HepG2 (cell line): ENCODE measurements at regions not wholly inside any gene's neighbourhood (a gene's known extent, or its start where the extent isn't known, plus 50 kb on each side); places are given as distances from the start of the nearest gene placed in this dataset.

Experiments
- ATAC-seq: fragments of 200-7000 bp; cut with Tn5 transposase; 3 replicates; pipeline ENCODE4 v1.9.1; 2020; ENCODE audit warnings: mild to moderate bottlenecking, moderate library complexity
- BruUV-seq: library from RNA; stranded (reverse); fragments of 400-500 nt; replicated peaks from 2 replicates; lab custom pipeline; 2021; lab: Mats Ljungman, UMichigan
- CTCF ChIA-PET: fragments of 300-600 bp; formaldehyde crosslinking; extraction: SDS; loops from one replicate; lab custom pipeline; 2021; ENCODE audit warnings: low total read pairs, inconsistent platforms, low intra/inter-chr PET ratio; lab: Yijun Ruan, JAX
- POLR2A ChIA-PET: fragments of 350-600 bp; sonication (Branson Sonifier 250); formaldehyde crosslinking; loops from one replicate; lab custom pipeline; 2020; ENCODE audit warnings: antibody characterized with exemption, inconsistent platforms; lab: Yijun Ruan, JAX
- DNase-seq: peaks from one replicate; pipeline ENCODE4 v3.0.0-alpha.2; 2015; ENCODE audit warnings: low spot score
- FAIRE-seq: peaks from 3 replicates; lab custom pipeline; 2011; peaks lifted over from hg19 to GRCh38; lab: Jason Lieb, UNC
- H2AFZ ChIP-seq: one replicate; pipeline ENCODE4 v1.6.1; 2011; ENCODE audit warnings: low read length, inconsistent platforms
- H3K27ac ChIP-seq: fragments of 300-600 bp; 3 replicates; pipeline ENCODE4 v1.8.0; 2011; ENCODE audit warnings: mixed run types, mild to moderate bottlenecking, mixed read lengths, low read length, inconsistent platforms; ENCODE audit not compliant: insufficient read depth; ENCODE audit errors: extremely low read length
- H3K27me3 ChIP-seq, 2 experiments: fragments of 200-600 bp in 1 of 2; 2 replicates in 1 of 2; 3 replicates in 1 of 2; pipeline versions ENCODE4 v1.6.0 to v1.8.0; 2011; ENCODE audit warnings: low read length in 2 of 2, mild to moderate bottlenecking in 2 of 2, moderate library complexity in 2 of 2, inconsistent platforms in 1 of 2; ENCODE audit not compliant: insufficient read depth in 2 of 2, control insufficient read depth in 1 of 2
- H3K36me3 ChIP-seq, 2 experiments: fragments of 200-600 bp in 1 of 2; replicated peaks in 1 of 2; 2 replicates in 1 of 2; 3 replicates in 1 of 2; pipeline versions ENCODE4 v1.5.1 to v1.8.0; 2011; ENCODE audit warnings: low read length in 2 of 2, inconsistent platforms in 1 of 2; ENCODE audit not compliant: insufficient read depth in 2 of 2, control insufficient read depth in 1 of 2
- H3K4me1 ChIP-seq: 2 replicates; pipeline ENCODE4 v1.5.1; 2012; ENCODE audit warnings: low read length, inconsistent platforms; ENCODE audit not compliant: insufficient read depth
- H3K4me2 ChIP-seq: 2 replicates; pipeline ENCODE4 v1.6.0; 2011; ENCODE audit warnings: low read depth, low read length, inconsistent platforms
- H3K4me3 ChIP-seq, 3 experiments: fragments of 200-600 bp in 1 of 3; sonication (generic), shearing (Covaris generic) in 1 of 3; replicated peaks in 1 of 3; 2 replicates each; pipeline ENCODE4 v1.5.1; 2011 to 2016; ENCODE audit warnings: low read length in 3 of 3, inconsistent platforms in 2 of 3, low read depth in 2 of 3, mild to moderate bottlenecking in 2 of 3, control low read depth in 1 of 3, mixed read lengths in 1 of 3; ENCODE audit not compliant: insufficient read depth in 1 of 3
- H3K79me2 ChIP-seq: one replicate; pipeline ENCODE4 v1.6.1; 2011; ENCODE audit warnings: low read length, inconsistent platforms; ENCODE audit not compliant: insufficient read depth
- H3K9ac ChIP-seq: 2 replicates; pipeline ENCODE4 v1.6.0; 2011; ENCODE audit warnings: mild to moderate bottlenecking, low read depth, low read length, inconsistent platforms; ENCODE audit not compliant: insufficient read depth
- H3K9me3 ChIP-seq: 2 replicates; pipeline ENCODE4 v1.5.1; 2012; ENCODE audit warnings: mild to moderate bottlenecking, low read length
- H4K20me1 ChIP-seq: 2 replicates; pipeline ENCODE4 v1.6.0; 2011; ENCODE audit warnings: inconsistent platforms, mild to moderate bottlenecking, low read length, moderate library complexity; ENCODE audit not compliant: insufficient read depth
- FOXA1 ChIP-seq, 2 experiments: fragments of 450-650 bp in 1 of 2; sonication (generic) in 1 of 2; formaldehyde crosslinking in 1 of 2; IDR thresholded peaks; 2 replicates each; pipeline versions ENCODE4 v1.4.0 to v1.6.1; 2016 to 2020; ENCODE audit warnings: missing genetic modification reagents in 1 of 2
- GZF1 ChIP-seq: sonication (generic); formaldehyde crosslinking; IDR thresholded peaks from 2 replicates; pipeline ENCODE4 v1.5.1; 2020; ENCODE audit warnings: mild to moderate bottlenecking, missing genetic modification reagents
- SIX4 ChIP-seq: sonication (generic); formaldehyde crosslinking; IDR thresholded peaks from 2 replicates; pipeline ENCODE4 v1.4.0; 2020; ENCODE audit warnings: missing genetic modification reagents
- ZNF143 ChIP-seq: sonication (generic); formaldehyde crosslinking; IDR thresholded peaks from 2 replicates; pipeline ENCODE4 v1.4.0; 2020; ENCODE audit warnings: missing genetic modification reagents
- ZNF709 ChIP-seq: sonication (generic); formaldehyde crosslinking; IDR thresholded peaks from 2 replicates; pipeline ENCODE4 v1.5.0; 2020; ENCODE audit warnings: mild to moderate bottlenecking, missing genetic modification reagents
- ZSCAN20 ChIP-seq: sonication (generic); formaldehyde crosslinking; IDR thresholded peaks from 2 replicates; pipeline ENCODE4 v1.4.0; 2020; ENCODE audit warnings: missing genetic modification reagents, mild to moderate bottlenecking, borderline replicate concordance
- ZSCAN22 ChIP-seq: sonication (generic); formaldehyde crosslinking; IDR thresholded peaks from 2 replicates; pipeline ENCODE4 v1.4.0; 2020; ENCODE audit warnings: mild to moderate bottlenecking, missing genetic modification reagents
- WGBS: methylation state at CpG from one replicate; pipeline ENCODE4 v1.1.6; 2017; ENCODE audit warnings: low lambda C conversion rate; 5-methylcytosine and 5-hydroxymethylcytosine counted together
- in situ Hi-C: cut with HindIII; loops from 2 replicates; pipeline ENCODE4 v1.10.0; 2017; ENCODE audit warnings: low pct_unique_long_range_greater_than_20kb; ENCODE audit not compliant: extremely low pct_ligation_motif_present
- intact Hi-C: fragments of 100-400 bp; cut with micrococcal nuclease; formaldehyde crosslinking; loops from one replicate; pipeline ENCODE4 v1.10.0; 2022; ENCODE audit not compliant: unreplicated experiment
- TF ChIP-seq, protein P1 (sequence below): sonication (generic); formaldehyde crosslinking; IDR thresholded peaks from 2 replicates; pipeline ENCODE4 v1.5.1; 2020; ENCODE audit warnings: missing genetic modification reagents, mild to moderate bottlenecking, borderline replicate concordance
- TF ChIP-seq, protein P2 (sequence below): sonication (generic); formaldehyde crosslinking; conservative IDR thresholded peaks from 2 replicates; pipeline ENCODE4 v1.8.0; 2022; ENCODE audit warnings: low read depth, missing genetic modification reagents
- TF ChIP-seq, protein P3 (sequence below): sonication (generic); formaldehyde crosslinking; IDR thresholded peaks from 2 replicates; pipeline ENCODE4 v1.4.0; 2020; ENCODE audit warnings: missing genetic modification reagents
- TF ChIP-seq, protein P4 (sequence below): sonication (generic); formaldehyde crosslinking; IDR thresholded peaks from 2 replicates; pipeline ENCODE4 v1.4.0; 2020; ENCODE audit warnings: missing genetic modification reagents

DNA sequence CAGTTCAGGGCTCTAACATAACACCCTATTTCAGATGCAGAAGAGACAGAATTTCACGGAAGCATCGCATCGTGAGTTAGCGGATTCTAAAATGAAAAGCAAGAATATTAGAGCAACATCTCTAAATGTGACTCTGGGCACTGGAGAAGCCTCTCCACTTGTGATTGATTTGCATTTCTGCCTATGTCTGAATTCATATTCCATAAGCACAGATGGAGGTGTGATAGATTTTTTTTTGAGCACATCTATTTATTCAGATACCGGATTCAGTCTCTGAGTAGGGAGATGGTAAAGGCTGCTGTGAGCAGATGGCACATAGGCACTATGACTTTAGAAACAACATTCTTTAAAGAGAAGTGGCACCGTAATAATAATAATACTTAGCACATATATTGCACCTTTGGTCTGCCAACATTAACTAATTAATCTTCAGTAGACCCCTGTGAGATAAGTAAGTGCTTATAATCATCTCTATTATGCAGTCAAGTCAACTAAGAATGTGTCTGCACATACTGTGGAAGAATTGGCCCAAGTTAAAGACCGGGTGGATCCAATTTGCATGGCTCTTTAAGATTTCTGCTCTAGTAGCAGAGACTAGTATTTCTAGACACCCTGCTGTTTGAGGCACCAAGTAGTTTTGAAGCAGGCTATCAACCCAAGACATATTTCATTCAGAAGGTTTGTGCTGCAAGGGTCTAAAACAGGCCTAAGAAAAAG lies 685.0 kb downstream of the CETN3 start:
- no peak for ATAC-seq
- H3K9ac ChIP-seq = no peak overlapping the region
- 30% methylated on average over 7 of the region's 7 CpGs for WGBS
- no peaks in the 10 kb centered on the region for H3K4me1 ChIP-seq
- no peak for FAIRE-seq
- no peak for DNase-seq
- ChIA-PET CTCF (no interaction called here), POLR2A (no interaction called here)
- intact Hi-C loops (no loop called here), in situ Hi-C loops (no loop called here)
- BruUV-seq = no TSS peak
- H3K27me3 ChIP-seq = no peaks in the 10 kb centered on the region
- TF ChIP-seq SIX4 (CRISPR knock-in tag) = no peak
- no peak overlapping the region for H3K4me3 ChIP-seq
- H4K20me1 ChIP-seq = no peaks in the 10 kb centered on the region
- no peak overlapping the region for H2AFZ ChIP-seq
- H3K79me2 ChIP-seq = no peaks in the 10 kb centered on the region
- no peak overlapping the region for H3K4me2 ChIP-seq
- no peak overlapping the region for H3K27ac ChIP-seq
- H3K9me3 ChIP-seq = no peaks in the 10 kb centered on the region
- H3K36me3 ChIP-seq = no peaks in the 10 kb centered on the region

DNA sequence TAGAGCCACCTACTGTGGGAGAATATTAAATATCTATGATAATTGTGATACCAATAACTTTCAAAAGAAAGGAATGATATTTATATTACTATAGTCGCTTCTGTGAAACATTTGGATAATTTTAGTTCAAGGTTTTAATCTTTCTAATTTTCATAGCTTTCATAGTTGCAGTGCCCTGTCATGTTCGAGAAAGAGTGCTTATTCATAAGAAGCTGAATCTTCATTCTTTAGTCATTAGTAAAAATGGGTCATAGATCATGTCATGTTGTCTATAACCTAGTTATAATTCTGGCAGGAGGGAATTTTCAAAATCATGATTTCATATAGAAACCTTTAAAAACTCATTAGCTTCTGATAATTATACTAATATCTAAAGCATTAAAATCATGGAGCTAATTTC lies 685.6 kb downstream of the CETN3 start:
- ChIA-PET CTCF (no interaction called here), POLR2A (no interaction called here)
- no peak overlapping the region for H3K9ac ChIP-seq
- no peak overlapping the region for H2AFZ ChIP-seq
- H3K27ac ChIP-seq = no peak overlapping the region
- WGBS = 0% methylated on average over 2 of the region's 2 CpGs
- no TSS peak for BruUV-seq
- no peak overlapping the region for H3K4me2 ChIP-seq
- intact Hi-C loops = no loop called here
- in situ Hi-C loops = no loop called here
- FAIRE-seq (no peak), DNase-seq (no peak), ATAC-seq (no peak)
- no peaks in the 10 kb centered on the region for H3K9me3 ChIP-seq
- H3K4me3 ChIP-seq = no peak overlapping the region
- no peaks in the 10 kb centered on the region for H3K36me3 ChIP-seq
- H3K4me1 ChIP-seq = no peaks in the 10 kb centered on the region
- no peaks in the 10 kb centered on the region for H4K20me1 ChIP-seq
- no peaks in the 10 kb centered on the region for H3K79me2 ChIP-seq
- H3K27me3 ChIP-seq = no peaks in the 10 kb centered on the region
- TF ChIP-seq, protein P1, sequence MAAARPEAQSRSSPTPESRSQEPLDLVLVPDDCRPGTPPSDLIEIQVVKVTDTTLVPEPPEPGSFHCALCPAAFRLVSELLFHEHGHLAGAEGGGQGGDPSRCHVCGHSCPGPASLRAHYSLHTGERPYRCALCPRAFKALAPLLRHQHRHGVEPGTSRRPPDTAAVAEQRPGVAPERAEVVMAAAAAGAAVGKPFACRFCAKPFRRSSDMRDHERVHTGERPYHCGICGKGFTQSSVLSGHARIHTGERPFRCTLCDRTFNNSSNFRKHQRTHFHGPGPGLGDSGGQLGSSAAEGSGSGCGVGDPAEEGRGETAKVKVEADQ = no peak
- TF ChIP-seq, protein P2, sequence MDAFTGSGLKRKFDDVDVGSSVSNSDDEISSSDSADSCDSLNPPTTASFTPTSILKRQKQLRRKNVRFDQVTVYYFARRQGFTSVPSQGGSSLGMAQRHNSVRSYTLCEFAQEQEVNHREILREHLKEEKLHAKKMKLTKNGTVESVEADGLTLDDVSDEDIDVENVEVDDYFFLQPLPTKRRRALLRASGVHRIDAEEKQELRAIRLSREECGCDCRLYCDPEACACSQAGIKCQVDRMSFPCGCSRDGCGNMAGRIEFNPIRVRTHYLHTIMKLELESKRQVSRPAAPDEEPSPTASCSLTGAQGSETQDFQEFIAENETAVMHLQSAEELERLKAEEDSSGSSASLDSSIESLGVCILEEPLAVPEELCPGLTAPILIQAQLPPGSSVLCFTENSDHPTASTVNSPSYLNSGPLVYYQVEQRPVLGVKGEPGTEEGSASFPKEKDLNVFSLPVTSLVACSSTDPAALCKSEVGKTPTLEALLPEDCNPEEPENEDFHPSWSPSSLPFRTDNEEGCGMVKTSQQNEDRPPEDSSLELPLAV = no peak
- TF ChIP-seq, protein P3, sequence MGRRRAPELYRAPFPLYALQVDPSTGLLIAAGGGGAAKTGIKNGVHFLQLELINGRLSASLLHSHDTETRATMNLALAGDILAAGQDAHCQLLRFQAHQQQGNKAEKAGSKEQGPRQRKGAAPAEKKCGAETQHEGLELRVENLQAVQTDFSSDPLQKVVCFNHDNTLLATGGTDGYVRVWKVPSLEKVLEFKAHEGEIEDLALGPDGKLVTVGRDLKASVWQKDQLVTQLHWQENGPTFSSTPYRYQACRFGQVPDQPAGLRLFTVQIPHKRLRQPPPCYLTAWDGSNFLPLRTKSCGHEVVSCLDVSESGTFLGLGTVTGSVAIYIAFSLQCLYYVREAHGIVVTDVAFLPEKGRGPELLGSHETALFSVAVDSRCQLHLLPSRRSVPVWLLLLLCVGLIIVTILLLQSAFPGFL = no peak
- TF ChIP-seq FOXA1 (IDR thresholded peaks at IDR 0.05) (no peak), FOXA1 (CRISPR knock-in tag; IDR thresholded peaks at IDR 0.05) (no peak), ZNF709 (CRISPR knock-in tag) (no peak), ZSCAN22 (no peak), GZF1 (no peak), ZNF143 (CRISPR knock-in tag) (no peak), ZSCAN20 (CRISPR knock-in tag) (no peak)
- TF ChIP-seq, protein P4, sequence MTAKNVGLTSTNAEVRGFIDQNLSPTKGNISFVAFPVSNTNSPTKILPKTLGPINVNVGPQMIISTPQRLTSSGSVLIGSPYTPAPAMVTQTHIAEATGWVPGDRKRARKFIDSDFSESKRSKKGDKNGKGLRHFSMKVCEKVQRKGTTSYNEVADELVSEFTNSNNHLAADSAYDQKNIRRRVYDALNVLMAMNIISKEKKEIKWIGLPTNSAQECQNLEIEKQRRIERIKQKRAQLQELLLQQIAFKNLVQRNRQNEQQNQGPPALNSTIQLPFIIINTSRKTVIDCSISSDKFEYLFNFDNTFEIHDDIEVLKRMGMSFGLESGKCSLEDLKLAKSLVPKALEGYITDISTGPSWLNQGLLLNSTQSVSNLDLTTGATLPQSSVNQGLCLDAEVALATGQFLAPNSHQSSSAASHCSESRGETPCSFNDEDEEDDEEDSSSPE (CRISPR knock-in tag) = no peak
